Activated CD8-positive, alpha-beta memory T cell treated with anti-CD3 and anti-CD28 coated beads, Interleukin-2, amount 50 U/mL, for 24 hours (primary cell): ENCODE measurements at regions not wholly inside any gene's neighbourhood (a gene's known extent, or its start where the extent isn't known, plus 50 kb on each side); places are given as distances from the start of the nearest gene placed in this dataset.
"Not testable (repeated sequence)": the region's sequence is repeated elsewhere in the genome, so short reads cannot be mapped to it uniquely, and the experiment has no call there.

Experiments
- DNase-seq: peaks from one replicate; pipeline ENCODE4 v3.0.0-alpha.2; 2020; ENCODE audit errors: extremely low read depth

DNA sequence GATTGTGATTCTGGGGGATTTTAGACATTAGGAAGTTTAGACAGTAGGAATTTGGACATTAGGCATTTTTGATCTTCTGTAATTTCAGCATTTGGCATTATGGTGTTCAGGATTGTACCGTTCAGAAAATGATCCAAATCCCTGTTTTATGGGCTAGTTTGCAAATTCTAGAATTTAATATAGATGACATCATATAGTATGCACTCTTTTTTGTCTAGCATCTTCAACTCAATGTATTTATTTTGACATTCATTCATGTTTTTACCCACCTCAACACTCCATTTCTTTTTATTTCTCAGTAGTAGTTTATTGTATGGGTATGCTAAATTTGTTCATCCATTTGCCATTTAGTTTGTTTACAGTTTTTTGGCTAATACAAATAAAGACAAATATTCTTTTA, 105.3 kb upstream of the ZPLD1 start:
- DNase-seq = no peak

DNA sequence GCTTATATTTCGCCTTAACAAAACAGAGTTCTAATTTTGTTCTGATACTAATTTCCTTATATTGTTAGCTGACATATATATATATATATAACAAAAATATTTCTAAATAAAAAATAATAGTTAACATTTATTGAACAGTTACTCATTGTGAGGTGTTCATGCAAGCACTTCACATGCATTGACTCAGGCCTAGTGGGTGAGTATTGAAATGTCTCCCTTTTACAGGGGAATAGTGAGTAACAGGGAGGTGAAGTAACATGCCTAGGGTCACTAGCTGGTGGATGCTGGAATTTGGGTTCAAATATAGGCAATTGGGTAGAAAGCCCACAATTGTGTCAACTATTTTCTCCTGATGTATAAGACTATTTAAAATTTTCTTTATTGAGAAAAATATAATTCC, 102.6 kb upstream of the ZPLD1 start:
- no peak for DNase-seq

DNA sequence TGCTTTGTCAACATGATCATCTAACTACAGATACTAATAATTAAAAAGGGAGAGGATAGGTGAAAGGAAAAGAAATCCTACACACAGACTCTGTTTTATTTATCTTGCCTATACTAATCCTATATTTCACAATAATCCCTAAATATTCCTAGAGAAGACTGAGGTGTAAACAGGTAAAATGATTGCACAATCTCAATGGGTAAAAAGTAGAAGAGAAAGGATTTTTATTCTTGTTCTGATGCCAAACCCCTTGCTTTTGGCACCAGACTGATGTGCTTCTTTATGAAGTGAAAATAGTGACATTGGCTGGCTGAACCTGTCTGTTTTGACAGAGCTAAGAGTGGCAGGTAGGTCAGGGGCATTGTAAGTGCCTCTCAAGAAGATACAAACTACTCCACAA, 101.9 kb upstream of the ZPLD1 start:
- no peak for DNase-seq

DNA sequence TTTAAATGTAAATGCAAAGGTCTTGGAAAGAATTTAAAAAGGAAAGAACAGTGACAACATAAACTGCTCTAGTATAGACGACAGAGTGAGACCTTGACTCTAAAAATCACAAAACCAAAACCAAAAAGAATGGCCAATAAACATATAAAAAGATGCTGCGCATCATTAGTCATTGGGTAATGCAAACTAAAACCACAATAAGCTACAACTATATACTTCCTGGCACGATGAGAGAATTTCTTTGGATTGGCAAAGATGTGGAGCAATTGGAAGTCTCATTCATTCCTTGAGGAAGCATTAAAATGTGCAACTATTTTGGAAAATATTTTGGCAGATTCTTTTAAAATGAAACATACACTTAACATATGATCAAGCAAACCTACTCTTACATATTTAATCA, 98.7 kb upstream of the ZPLD1 start:
- DNase-seq = no peak

DNA sequence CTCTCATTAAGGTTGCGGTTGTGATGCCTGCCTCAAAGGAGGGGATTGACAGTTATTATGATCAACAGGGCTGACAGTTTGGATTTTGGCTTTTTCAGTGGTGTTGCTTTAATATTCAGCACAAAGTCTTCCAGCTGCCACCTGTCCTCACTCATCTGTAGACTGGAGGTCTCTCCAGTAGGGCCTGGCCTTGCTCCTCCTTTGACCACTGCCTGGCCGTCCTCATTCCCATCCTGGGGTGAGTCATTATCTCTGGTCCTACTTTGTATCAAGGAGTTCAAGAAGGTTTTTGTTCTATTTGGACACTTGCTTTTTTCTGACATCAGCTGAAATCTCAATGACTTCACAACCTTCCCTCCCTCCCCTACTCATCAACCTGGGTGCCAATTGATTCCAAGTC, 95.1 kb upstream of the ZPLD1 start:
- DNase-seq = no peak

DNA sequence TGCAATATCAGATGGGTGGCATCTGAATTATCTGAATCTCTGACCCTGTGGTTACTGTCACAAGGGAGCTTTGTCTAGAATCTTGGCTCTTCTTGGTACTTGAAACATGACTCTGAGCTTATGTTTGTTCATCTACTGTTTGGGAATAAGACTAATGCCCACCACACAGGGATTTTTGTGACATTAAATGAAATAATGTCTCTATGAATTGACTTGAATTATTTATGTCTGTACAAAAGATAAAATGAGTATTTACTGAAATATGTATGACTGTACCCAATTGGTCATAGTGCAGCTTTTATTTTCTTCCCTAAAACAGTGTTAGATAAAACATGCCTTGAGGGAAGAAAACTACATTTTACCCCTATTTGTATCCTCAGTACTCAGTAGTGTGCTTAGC, 87.9 kb upstream of the ZPLD1 start:
- DNase-seq = no peak

DNA sequence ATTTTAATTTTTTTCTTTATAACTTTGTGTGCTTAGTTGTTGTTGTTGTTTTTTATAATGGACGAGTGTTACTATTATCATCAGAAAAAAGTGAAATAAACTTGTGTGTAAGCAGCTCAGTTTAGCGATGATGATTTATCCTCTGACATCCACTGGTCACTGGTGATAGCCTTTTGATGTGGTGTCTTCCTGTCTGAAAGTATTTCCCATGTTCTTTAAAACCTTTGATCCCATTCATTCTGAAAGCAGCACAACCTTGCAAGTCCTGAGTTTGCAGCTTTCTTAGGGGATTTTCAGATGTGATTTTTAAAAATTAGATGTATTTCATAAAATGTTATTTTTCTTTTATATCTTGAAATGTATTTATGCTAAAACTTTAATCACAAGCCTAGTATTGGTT, 85.9 kb upstream of the ZPLD1 start:
- no peak for DNase-seq

DNA sequence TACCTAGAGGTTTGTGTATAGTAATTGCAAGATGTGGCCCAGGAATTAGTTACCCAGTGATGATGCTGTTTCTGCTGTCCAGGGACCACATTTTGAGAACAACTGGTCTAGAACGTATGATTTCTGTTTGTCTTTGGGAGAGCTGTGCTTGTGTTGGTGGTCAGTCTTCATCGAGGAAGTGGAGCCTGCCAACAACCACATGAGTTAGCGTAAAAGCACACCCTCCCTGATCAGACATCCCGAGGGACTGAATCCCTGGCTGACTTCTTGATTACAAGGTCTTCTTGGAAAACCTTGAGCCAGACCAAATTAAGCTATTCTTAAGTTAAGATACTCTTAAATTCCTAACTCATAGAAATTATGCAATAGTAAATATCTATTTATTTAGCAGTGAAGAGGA, 81.7 kb upstream of the ZPLD1 start:
- DNase-seq = no peak

DNA sequence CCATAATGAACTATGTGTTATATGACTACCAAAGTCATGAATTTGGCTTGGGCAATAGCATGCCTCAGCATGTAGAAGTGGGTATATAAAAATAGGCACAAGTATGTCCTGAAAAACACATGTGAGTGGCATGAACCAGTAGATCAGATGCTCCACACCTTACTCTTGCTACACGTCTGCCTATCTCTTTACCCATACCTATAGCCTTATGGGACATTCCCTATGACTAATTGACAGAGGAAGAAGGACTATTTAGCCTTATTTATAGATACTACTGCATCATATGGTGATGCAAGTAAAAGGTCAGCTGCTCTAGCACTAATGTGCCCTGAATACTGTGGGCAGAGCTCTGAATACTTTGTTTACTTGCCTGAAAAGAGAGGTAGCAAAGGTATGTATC, 81.0 kb upstream of the ZPLD1 start:
- DNase-seq = no peak

DNA sequence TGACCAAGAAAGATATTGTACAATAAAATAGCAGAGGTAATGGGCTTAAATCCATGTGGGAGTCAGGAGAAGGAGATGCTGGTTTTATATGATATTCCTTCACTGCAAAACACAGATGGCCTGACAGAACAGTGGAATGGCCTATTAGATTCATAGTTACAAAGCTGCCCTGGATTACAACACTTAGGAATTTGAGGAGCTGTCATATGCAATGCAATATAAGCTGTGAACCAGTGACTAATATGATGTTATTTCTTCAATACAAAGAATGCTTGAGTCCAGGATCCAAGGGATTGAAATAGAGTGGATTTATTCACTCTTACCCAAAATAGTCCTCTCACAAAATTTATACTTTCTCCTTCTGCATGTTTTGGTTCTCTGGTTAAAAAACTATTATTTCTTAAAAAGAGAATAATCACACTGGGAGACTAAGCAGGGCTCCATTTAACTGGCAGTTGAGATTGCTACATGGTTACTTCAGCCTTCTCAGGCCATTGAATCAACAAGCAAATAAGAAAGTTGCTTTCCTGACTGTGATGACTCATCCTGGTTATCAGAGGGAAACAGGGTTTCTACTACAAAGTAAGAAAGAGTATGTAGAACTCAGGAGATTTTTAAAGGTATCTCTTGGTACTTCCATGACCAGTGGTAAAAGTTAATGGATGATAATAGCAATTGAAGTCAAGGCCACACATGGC, 79.8 kb upstream of the ZPLD1 start:
- DNase-seq = no peak

DNA sequence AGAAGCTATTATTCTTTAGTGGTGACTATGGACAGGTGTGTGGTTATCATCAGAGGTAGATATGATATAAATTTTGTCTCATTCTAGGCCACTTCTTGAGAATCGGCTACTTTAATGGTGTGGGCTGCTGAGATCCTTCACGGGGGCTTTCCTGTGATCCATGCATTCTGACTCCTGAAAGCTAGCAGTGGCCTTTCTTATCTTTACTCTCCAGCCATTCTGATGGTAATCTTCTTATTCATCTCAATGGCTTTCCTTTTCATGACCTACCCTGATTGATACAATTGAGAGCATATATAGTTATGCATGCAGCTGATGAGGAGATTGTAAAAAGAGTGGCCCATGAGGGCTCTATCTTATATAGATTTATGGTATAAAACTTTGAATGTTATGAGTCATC, 78.3 kb upstream of the ZPLD1 start:
- DNase-seq = no peak

DNA sequence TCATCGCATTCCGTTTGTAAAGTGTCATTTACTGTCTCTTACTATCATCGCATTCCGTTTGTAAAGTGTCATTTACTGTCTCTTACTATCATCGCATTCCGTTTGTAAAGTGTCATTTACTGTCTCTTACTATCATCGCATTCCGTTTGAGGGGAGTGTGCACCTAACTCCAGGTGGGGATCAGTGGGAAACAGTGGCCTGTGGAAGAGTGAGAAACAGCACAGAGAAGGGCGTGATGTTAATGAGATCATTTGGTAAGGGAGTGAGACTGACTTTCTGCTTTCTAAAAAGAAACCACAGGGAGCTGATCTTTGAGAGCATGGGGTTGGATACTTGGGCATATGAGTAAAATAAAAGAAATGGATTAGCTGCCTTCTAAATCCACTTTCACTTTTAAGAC, 77.5 kb upstream of the ZPLD1 start:
- not testable (repeated sequence) for DNase-seq

DNA sequence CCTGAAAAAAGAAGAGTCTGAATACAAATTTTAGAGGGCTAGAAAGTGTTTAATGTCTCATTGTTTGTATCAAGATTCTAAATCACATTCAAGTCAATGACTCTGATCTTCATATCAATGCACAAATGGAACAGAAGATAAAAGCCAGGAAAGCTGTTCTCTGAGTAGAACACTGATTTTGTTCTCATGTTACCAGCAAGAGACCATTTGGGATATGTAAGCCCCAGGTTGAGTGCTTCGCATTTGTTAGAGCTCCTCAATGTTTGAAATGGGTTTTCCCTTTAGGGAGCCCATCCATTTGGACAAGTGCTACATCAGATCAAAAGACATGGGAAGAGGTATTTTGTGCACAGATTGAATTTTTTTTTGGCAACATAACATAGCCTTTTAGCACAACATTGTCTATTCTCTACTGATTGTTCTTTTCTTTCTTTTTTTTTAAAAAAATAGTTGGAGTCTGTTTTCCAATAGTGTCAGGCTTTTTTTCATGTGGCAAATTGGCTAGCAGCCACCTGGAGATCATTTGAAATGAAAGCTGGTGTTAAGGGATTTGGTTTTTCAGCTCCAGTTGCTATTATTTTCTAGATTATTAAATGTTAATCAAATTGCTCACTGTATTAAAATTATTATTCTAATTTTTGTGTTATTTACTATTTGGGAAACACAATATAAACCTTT, 74.5 kb upstream of the ZPLD1 start:
- no peak for DNase-seq

DNA sequence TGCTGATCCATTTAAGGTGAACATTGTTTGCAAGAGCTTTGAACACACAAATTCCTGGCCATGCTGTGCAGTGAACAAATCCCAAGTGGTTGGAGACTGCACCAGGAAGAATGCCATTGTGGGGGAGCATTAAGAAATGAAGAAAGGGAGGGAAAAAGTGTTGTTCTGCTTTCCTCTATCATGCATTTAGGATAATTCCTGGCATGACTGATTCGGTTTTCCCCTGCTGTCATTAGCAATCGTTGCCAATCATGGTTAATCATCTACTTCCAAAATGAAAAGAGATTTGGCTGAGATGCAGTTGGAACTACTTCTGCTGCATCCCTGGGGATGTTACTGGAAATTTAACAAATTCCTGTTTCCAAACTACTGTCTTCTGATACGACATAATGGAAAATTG, 73.7 kb upstream of the ZPLD1 start:
- no peak for DNase-seq

DNA sequence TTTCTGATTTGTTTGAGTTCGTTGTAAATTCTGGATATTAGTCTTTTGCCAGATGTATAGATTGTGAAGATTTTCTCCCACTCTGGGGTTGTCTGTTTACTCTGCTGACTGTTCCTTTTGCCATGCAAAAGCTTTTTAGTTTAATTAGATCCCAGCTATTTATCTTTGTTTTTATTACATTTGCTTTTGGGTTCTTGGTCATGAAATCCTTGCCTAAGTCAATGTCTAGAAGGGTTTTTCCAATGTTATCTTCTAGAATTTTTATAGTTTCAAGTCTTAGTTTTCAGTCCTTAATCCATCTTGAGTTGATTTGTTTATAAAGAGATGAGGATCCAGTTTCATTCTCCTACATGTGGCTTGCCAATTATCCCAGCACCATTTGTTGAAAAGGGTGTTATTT, 68.7 kb upstream of the ZPLD1 start:
- DNase-seq = not testable (repeated sequence)

DNA sequence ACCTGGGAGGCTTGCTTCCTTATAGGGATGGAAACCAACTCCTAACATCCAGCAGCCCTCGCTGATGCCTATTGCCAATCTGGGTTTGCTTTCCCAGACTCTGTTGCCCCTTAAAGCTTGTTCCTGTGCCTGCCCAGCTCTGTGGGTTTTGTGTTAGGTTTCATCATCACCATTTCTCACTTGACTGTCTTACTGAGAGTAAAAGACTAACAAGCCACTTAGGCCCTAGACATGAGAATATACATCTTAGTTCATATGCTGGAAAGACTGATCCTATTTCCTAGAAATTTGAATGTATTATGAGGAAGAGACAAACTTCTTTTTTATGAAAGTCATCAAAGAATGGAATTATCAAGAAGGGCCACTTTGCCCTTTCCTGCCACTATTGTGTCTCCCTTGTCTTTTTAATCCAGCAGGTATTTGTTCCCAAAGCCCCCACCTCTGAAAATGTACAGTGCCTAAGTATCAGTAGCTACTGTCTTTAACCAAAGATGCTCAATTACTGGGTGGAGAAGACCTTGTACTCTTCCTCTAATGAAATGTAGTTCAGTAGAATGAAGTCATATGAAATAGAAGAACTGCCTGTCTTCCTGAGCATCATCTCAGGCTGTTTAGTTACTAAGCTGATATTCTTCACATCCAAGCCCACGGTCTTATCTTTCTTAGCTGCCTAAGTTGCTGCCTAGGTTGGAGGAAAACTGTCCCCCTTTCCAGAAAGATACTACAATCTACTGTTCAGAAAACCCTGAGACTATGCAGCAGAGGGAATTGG, 59.8 kb upstream of the ZPLD1 start:
- DNase-seq = no peak

DNA sequence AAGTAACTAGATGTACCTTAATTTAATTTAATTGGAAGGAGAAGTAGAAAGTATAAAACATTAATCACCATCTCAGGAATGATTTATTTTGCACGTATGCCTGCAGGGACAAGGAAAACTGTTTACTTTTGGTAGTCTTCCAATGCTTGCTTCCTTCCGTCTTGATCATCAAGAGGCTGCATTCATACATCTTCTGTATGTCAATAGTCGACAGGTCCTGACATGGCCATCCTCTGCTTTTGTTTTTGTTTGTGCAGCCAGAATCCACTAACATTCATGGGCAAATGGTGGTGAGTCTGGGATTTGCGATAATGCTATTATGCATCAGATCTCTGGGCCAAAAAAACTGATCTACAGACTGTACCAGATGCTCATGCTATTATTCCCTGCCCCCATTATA, 56.6 kb upstream of the ZPLD1 start:
- DNase-seq = no peak

DNA sequence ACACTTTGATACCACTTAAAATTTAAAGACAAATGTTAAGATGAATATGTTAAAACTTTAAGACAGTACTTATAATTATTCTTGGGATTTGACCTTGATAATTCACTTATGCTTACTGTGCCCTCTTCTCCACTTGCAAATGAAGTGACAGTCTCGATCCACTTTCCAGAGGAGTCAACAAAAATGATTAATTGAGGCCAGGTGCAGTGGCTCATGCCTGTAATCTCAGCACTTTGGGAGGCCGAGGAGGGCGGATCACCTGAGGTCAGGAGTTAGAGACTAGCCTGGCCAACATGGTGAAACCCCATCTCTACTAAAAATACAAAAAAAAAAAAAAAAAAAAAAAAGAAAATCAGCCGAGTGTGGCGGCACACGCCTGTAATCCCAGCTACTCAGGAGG, 52.6 kb upstream of the ZPLD1 start:
- DNase-seq = not testable (repeated sequence)
